ACC112 (cell line): ENCODE measurements at regions not wholly inside any gene's neighbourhood (a gene's known extent, or its start where the extent isn't known, plus 50 kb on each side); places are given as distances from the start of the nearest gene placed in this dataset.

Experiments
- H2AFZ ChIP-seq: fragments of 200-600 bp; sonication (generic); one replicate; pipeline ENCODE4 v1.6.0; 2017; ENCODE audit warnings: antibody characterized with exemption, low read length; ENCODE audit not compliant: unreplicated experiment
- H3K27ac ChIP-seq: fragments of 200-600 bp; sonication (generic); 2 replicates; pipeline ENCODE4 v1.5.1; 2014; ENCODE audit warnings: low read depth, mild to moderate bottlenecking, antibody characterized with exemption, low read length, moderate library complexity
- H3K27me3 ChIP-seq: fragments of 200-600 bp; sonication (generic); 2 replicates; pipeline ENCODE4 v1.6.1; 2014; ENCODE audit warnings: mild to moderate bottlenecking, antibody characterized with exemption, low read length, moderate library complexity, mixed read lengths; ENCODE audit not compliant: insufficient read depth
- H3K36me3 ChIP-seq: fragments of 200-600 bp; sonication (generic); 2 replicates; pipeline ENCODE4 v1.6.1; 2016; ENCODE audit warnings: mild to moderate bottlenecking, antibody characterized with exemption, low read length, moderate library complexity, mixed read lengths; ENCODE audit not compliant: insufficient read depth
- H3K4me1 ChIP-seq: fragments of 200-600 bp; sonication (generic); one replicate; pipeline ENCODE4 v1.6.1; 2016; ENCODE audit warnings: low read length, mixed read lengths; ENCODE audit not compliant: insufficient read depth, unreplicated experiment, control insufficient read depth
- H3K4me3 ChIP-seq: fragments of 200-600 bp; sonication (generic); 2 replicates; pipeline ENCODE4 v1.5.1; 2014; ENCODE audit warnings: mild to moderate bottlenecking, low read depth, low read length
- H3K79me2 ChIP-seq: fragments of 200-600 bp; sonication (generic); one replicate; pipeline ENCODE4 v1.6.0; 2016; ENCODE audit warnings: low read length; ENCODE audit not compliant: control insufficient read depth, unreplicated experiment, insufficient read depth

DNA sequence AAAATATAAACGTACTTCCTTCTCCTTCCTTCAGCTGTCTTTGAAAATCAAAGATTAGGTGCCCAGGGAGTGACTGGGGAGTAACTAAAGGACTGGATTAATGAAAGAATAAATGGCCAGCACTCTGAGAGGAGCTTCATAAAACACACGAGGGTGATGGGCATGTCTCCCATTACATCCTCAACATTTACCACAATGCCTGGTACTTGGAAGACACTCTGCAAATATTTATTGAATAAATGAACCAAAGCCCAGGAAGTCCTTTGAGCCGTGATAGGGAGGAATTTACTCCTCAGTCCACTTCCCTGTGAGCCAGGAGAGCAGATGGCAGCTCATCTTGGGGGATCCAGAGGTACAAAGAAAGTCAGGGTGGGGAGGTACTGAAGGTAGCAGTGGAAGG is 96.3 kb downstream of the RAB11FIP2 start:
- H2AFZ ChIP-seq: no peak overlapping the region
- no peak overlapping the region for H3K27ac ChIP-seq
- H3K4me3 ChIP-seq: no peak overlapping the region
- H3K4me1 ChIP-seq: no peaks in the 10 kb centered on the region
- H3K36me3 ChIP-seq: no peaks in the 10 kb centered on the region
- H3K79me2 ChIP-seq: no peaks in the 10 kb centered on the region
- peaks cover 34% of the 10 kb centered on the region for H3K27me3 ChIP-seq
